ENCODE measurements at regions not wholly inside any gene's neighbourhood (a gene's known extent, or its start where the extent isn't known, plus 50 kb on each side); places are given as distances from the start of the nearest gene placed in this dataset.

- H3K27me3 ChIP-seq (ENCODE audit: control insufficient read depth in 3 of 3, insufficient read depth in 3 of 3, low read length in 2 of 3): no peaks in the 10 kb centered on the region
- H3K9ac ChIP-seq (ENCODE audit: insufficient read depth in 1 of 2, low read length in 2 of 2): no peak overlapping the region
- no peaks in the 10 kb centered on the region for H3K9me3 ChIP-seq (ENCODE audit: control insufficient read depth in 4 of 4, insufficient read depth in 3 of 4, low read length in 3 of 4)
- ATAC-seq (ENCODE audit: insufficient read depth, low FRiP score) (no peak), DNase-seq (peak in 2 of 3 donors; percentile 36 to 68)
- H3K36me3 ChIP-seq (ENCODE audit: control insufficient read depth in 4 of 4, insufficient read depth in 4 of 4, low read length in 4 of 4): no peaks in the 10 kb centered on the region
- no peak for TF ChIP-seq CTCF (IDR thresholded peaks at IDR 0.05; ENCODE audit: control extremely low read depth, extremely low read depth)
- no peak overlapping the region for H3K27ac ChIP-seq (ENCODE audit: low read depth in 1 of 2, low read length in 1 of 2)
- WGBS, 2 donors: 87% methylated on average over 4 of the region's 4 CpGs
- H3K4me3 ChIP-seq: no peak overlapping the region
- peaks cover 0 to 4% (median 0%) of the 10 kb centered on the region in 5 donors for H3K4me1 ChIP-seq (ENCODE audit: control insufficient read depth in 5 of 5, insufficient read depth in 5 of 5, low read length in 5 of 5)
Measured at GRCh38 chr21:16866851-16867250, 646.0 kb upstream of the CXADR start.

DNA sequence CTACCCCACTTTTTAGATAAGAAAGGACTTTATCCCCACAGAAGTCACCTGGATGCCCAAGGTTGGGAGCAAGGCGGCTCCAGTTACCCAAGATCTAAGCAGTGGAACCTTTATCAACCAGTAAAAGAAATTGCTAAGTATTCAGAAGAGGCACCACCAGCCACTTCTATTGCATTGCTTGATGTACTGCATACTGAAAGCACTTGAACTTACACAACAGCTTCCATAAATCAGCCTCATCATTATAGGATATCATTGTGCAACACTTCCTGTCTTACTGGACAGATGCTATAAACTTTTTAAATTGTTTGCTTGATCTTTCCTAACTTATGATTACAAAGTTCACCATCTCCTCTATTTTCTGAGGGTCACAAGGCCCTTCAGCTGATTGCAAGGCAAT is 642.7 kb upstream of the CXADR start:
- 89 to 92% methylated on average over 1 of the region's 1 CpG for WGBS, 2 donors
- Histone ChIP-seq H3K9me3 (ENCODE audit: control insufficient read depth in 4 of 4, insufficient read depth in 3 of 4, low read length in 3 of 4) (no peaks in the 10 kb centered on the region), H3K27ac (ENCODE audit: low read depth in 1 of 2, low read length in 1 of 2) (no peak overlapping the region), H3K27me3 (ENCODE audit: control insufficient read depth in 3 of 3, insufficient read depth in 3 of 3, low read length in 2 of 3) (no peaks in the 10 kb centered on the region), H3K4me1 (ENCODE audit: control insufficient read depth in 5 of 5, insufficient read depth in 5 of 5, low read length in 5 of 5) (peaks cover 0 to 4% (median 0%) of the 10 kb centered on the region in 5 donors), H3K36me3 (ENCODE audit: control insufficient read depth in 4 of 4, insufficient read depth in 4 of 4, low read length in 4 of 4) (no peaks in the 10 kb centered on the region), H3K4me3 (no peak overlapping the region), H3K9ac (ENCODE audit: insufficient read depth in 1 of 2, low read length in 2 of 2) (no peak overlapping the region)
- DNase-seq (peak in 2 of 3 donors; percentile 21 to 74), ATAC-seq (ENCODE audit: insufficient read depth, low FRiP score) (no peak)
- TF ChIP-seq CTCF (IDR thresholded peaks at IDR 0.05; ENCODE audit: control extremely low read depth, extremely low read depth): no peak

DNA sequence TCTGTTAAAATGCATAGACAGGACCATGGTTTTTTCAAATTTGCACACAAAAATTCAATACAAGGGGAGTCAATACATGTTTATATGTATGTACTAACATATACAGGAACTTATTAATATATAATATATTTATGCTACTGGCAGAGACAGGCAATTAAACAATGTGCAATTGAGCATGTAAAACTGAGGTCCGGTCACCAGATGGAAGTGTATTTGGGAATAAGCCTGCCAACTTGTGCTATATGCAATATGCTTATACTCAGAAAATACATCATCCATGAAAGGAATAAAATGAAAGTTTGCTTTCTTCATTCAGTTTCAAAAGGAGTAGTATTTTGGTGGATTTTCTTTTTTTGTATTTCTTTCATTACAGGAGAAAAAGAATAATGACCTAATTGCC is 640.2 kb upstream of the CXADR start:
- H3K27ac ChIP-seq (ENCODE audit: low read depth in 1 of 2, low read length in 1 of 2): no peak overlapping the region
- TF ChIP-seq CTCF (IDR thresholded peaks at IDR 0.05; ENCODE audit: control extremely low read depth, extremely low read depth): no peak
- 91 to 92% methylated on average over 1 of the region's 1 CpG for WGBS, 2 donors

GRCh38 chr21:16873176-16873575 is 639.7 kb upstream of the CXADR start:
- no peaks in the 10 kb centered on the region for H3K27me3 ChIP-seq (ENCODE audit: control insufficient read depth in 3 of 3, insufficient read depth in 3 of 3, low read length in 2 of 3)
- DNase-seq (no peak), ATAC-seq (ENCODE audit: insufficient read depth, low FRiP score) (no peak)
- H3K9ac ChIP-seq (ENCODE audit: insufficient read depth in 1 of 2, low read length in 2 of 2): no peak overlapping the region
- peaks cover 0 to 4% (median 0%) of the 10 kb centered on the region in 5 donors for H3K4me1 ChIP-seq (ENCODE audit: control insufficient read depth in 5 of 5, insufficient read depth in 5 of 5, low read length in 5 of 5)
- H3K27ac ChIP-seq (ENCODE audit: low read depth in 1 of 2, low read length in 1 of 2): no peak overlapping the region
- no peak for TF ChIP-seq CTCF (IDR thresholded peaks at IDR 0.05; ENCODE audit: control extremely low read depth, extremely low read depth)
- H3K4me3 ChIP-seq: no peak overlapping the region
- no peaks in the 10 kb centered on the region for H3K9me3 ChIP-seq (ENCODE audit: control insufficient read depth in 4 of 4, insufficient read depth in 3 of 4, low read length in 3 of 4)
- H3K36me3 ChIP-seq (ENCODE audit: control insufficient read depth in 4 of 4, insufficient read depth in 4 of 4, low read length in 4 of 4): no peaks in the 10 kb centered on the region
- 95% methylated on average over 2 of the region's 2 CpGs for WGBS, 2 donors

More for the DNA sequence above, 640.2 kb upstream of the CXADR start:
- ATAC-seq (ENCODE audit: insufficient read depth, low FRiP score) (no peak), DNase-seq (peak in 1 of 3 donors; percentile 35)
- no peaks in the 10 kb centered on the region for H3K36me3 ChIP-seq (ENCODE audit: control insufficient read depth in 4 of 4, insufficient read depth in 4 of 4, low read length in 4 of 4)
- no peak overlapping the region for H3K9ac ChIP-seq (ENCODE audit: insufficient read depth in 1 of 2, low read length in 2 of 2)
- peaks cover 0 to 4% (median 0%) of the 10 kb centered on the region in 5 donors for H3K4me1 ChIP-seq (ENCODE audit: control insufficient read depth in 5 of 5, insufficient read depth in 5 of 5, low read length in 5 of 5)
- H3K27me3 ChIP-seq (ENCODE audit: control insufficient read depth in 3 of 3, insufficient read depth in 3 of 3, low read length in 2 of 3): no peaks in the 10 kb centered on the region
- H3K4me3 ChIP-seq: no peak overlapping the region
- no peaks in the 10 kb centered on the region for H3K9me3 ChIP-seq (ENCODE audit: control insufficient read depth in 4 of 4, insufficient read depth in 3 of 4, low read length in 3 of 4)

All from lung (tissue), 11 donors.